ENCODE measurements at regions not wholly inside any gene's neighbourhood (a gene's known extent, or its start where the extent isn't known, plus 50 kb on each side); places are given as distances from the start of the nearest gene placed in this dataset.
A peak's percentile ranks its signal among the peaks of the same experiment; 100 is the strongest.
"Not testable (repeated sequence)": the region's sequence is repeated elsewhere in the genome, so short reads cannot be mapped to it uniquely, and the experiment has no call there.

DNA sequence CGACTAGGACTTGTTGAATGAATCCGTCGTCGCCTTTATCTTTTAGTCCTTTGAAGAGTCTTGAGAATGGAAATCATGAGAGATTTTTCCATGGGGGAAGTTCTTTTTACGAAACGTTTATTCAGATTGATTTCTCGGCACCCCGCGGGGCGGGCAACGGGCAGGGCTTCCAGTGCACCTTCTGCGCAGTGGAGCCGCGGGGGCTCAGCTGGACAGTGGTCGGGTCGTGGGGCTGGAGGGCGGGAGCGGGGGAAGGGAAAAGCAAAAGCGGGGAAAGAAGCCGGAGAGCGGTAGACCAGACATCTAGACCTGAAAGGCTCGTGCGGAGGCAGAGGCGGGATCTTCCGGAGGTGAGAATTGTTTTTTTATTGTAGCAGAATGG lies 103.0 kb downstream of the NBPF11 start:
- H3K36me3 Mint-ChIP-seq; ATAC-seq (ENCODE audit: low read depth); DNase-seq (ENCODE audit: low spot score in 2 of 2); H3K9me3 Mint-ChIP-seq; H3K4me1 Mint-ChIP-seq; H3K27me3 Mint-ChIP-seq; H3K27ac Mint-ChIP-seq: not testable (repeated sequence)
- H3K4me3 Mint-ChIP-seq = peak overlapping the region; percentile 69

- not testable (repeated sequence) for H3K27ac Mint-ChIP-seq; H3K9me3 Mint-ChIP-seq; H3K27me3 Mint-ChIP-seq; ATAC-seq (ENCODE audit: low read depth); H3K4me1 Mint-ChIP-seq; H3K36me3 Mint-ChIP-seq; DNase-seq (ENCODE audit: low spot score in 2 of 2)
- peak overlapping the region; percentile 69 for H3K4me3 Mint-ChIP-seq
These were observed 103.5 kb downstream of the NBPF11 start for GRCh38 chr1:148048423-148049114.

GRCh38 chr1:148045872-148046271 lies 106.2 kb downstream of the NBPF11 start:
- H3K27me3 Mint-ChIP-seq; DNase-seq (ENCODE audit: low spot score in 2 of 2); H3K36me3 Mint-ChIP-seq; H3K9me3 Mint-ChIP-seq; H3K4me3 Mint-ChIP-seq; ATAC-seq (ENCODE audit: low read depth); H3K4me1 Mint-ChIP-seq; H3K27ac Mint-ChIP-seq: not testable (repeated sequence)

DNA sequence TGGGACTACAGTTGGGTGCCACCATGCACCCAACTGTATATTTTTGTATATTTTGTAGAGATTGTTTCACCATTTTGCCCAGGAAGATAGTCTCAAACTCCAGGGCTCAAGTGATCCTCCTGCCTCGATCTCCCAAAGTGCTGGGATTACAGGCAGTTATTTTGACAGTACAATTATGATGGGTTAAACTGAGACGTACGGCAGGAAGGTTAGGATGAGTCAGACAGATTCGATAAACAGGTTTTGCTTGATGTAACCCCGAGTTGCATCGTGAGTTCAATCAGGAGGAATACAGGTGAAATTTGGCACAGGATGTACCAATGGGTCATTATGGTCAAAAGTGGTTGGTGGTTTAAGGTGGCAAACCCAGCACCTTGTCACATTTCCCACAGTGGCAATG lies 107.6 kb downstream of the NBPF11 start:
- H3K36me3 Mint-ChIP-seq; DNase-seq (ENCODE audit: low spot score in 2 of 2); ATAC-seq (ENCODE audit: low read depth); H3K9me3 Mint-ChIP-seq; H3K27ac Mint-ChIP-seq; H3K4me3 Mint-ChIP-seq; H3K27me3 Mint-ChIP-seq; H3K4me1 Mint-ChIP-seq: not testable (repeated sequence)
